ENCODE measurements at regions not wholly inside any gene's neighbourhood (a gene's known extent, or its start where the extent isn't known, plus 50 kb on each side); places are given as distances from the start of the nearest gene placed in this dataset.

GRCh38 chr10:70939441-70940003, 51.2 kb upstream of the PCBD1 start:
- DNase-seq: no peak

DNA sequence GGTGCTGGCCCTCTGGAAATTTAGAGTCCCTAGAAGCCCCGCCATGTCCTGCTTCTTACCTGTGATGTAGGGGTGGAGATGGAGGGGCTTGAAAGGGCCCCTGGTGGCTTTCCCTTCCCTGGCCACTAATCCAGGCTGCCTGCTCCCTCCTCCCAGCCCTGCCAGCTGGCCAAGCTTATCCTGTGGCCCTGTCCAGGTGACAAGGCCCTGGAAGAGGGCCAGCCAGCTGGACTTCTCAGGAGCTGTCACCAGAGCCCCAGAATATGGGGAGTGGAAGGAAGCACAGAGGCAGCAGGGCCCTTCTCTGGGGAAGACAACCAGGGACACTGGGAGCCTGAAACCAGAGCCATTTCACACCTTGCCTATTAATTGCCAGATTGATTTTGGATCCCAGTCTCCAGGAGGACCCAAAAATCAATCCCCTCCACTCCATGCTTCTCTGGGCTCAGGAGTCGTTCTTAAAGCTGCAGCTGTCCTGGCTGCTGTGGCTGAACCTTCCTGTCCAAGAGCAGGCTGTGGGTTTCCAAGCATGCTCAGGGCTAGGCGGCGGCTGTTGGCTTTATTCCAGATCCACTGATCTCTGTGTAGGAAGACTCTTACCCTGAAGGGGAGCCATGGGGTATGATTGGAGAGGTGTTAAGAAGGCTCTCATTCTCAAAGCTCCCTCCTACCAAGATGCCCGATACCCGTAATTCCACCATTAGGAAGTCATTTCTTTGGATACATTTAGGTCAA, 52.6 kb upstream of the PCBD1 start:
- DNase-seq: no peak

DNA sequence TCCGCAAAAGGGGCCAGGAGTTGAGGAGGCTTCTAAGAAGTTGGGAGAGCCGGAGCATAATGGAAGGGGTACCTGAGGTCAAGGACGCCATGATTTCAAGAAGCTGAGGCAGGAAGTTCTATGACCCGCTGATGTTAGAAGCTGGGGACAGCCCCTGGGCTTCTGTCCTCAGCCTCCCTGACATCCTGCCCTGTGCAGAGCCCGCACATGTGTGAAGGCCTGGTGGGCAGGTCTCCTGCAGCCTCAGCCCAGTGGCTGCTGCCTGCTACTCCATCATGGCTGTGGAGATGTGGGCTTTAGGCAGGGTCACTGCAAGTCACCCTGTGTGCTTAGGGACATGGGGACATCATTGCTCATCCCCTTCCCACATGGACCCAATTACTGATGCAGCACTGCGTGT, 53.8 kb upstream of the PCBD1 start:
- no peak for DNase-seq

- no peak for DNase-seq
Observed at GRCh38 chr10:70942725-70943124, 54.4 kb upstream of the PCBD1 start.

GRCh38 chr10:70943249-70943648, 54.9 kb upstream of the PCBD1 start:
- DNase-seq: no peak

- DNase-seq: no peak
Observed at GRCh38 chr10:70943841-70944466, 55.6 kb upstream of the PCBD1 start.

- no peak for DNase-seq
Observed at GRCh38 chr10:70950037-70950436, 61.7 kb upstream of the PCBD1 start.

- no peak for DNase-seq
Observed at GRCh38 chr10:70950801-70951200, 62.4 kb upstream of the PCBD1 start.

GRCh38 chr10:70952401-70952800, 64.0 kb upstream of the PCBD1 start:
- DNase-seq: no peak

GRCh38 chr10:70952921-70953320, 64.6 kb upstream of the PCBD1 start:
- no peak for DNase-seq

GRCh38 chr10:70954381-70955176, 66.2 kb upstream of the PCBD1 start:
- DNase-seq: no peak

DNA sequence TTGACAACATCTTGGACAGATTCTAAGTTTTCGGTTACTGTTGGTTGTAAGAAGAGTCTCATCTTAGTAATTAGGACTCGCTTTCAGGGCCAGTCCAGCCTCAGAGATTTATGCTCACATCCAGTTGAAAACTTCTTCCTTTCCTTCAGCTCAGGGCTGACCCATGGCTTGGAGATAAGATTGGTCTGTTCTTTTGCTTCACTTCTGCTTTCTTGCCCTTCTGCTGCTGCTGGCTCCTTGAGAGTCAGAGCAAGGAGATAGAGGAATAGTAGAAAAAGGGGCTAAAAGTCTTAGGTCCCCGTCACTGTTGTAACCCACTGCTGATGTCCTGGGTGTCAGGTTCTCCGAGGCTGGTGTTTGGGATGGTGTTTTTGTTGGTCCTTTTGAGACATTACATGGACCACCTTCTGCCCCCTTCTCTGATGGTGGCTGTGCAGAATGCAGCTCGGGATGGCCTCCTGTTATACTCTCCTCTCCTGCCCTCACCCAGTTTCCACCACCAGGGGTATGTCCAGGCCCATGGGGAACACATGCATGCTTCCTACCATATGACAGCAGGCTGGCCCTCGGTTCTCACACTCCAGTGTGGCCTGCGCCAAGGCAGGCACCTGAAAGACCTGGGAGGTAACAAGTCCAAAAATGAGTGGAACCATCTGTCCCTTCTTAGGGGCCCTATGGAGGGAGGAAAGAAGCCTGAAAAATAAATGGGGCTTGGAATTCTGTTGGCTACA, 67.8 kb upstream of the PCBD1 start:
- DNase-seq: no peak

- DNase-seq: no peak
Observed at GRCh38 chr10:70958396-70958795, 70.0 kb upstream of the PCBD1 start.

- no peak for DNase-seq
Observed at GRCh38 chr10:70960316-70960715, 72.0 kb upstream of the PCBD1 start.

- DNase-seq: no peak
Observed at GRCh38 chr10:70960783-70961570, 72.6 kb upstream of the PCBD1 start.

DNA sequence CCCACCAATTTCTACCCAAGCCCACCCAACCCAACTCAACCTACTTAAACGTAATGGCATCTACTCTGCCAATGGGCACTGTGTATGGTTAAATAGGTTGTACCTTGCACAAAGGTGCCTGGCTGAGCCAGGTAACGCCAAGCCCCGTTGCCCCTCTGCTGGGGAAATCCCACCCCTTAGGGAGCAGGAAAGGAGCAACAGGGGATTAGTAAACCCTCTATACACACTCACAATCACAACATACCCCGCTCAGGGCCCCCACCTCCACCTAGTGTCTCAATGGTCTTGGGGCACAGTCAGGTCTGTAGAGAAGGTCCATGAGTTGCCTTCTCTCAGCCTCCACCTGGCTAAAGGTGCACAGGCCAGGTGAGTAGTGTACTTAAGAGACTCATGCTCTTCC, 74.3 kb upstream of the PCBD1 start:
- DNase-seq: no peak

- DNase-seq: no peak
Observed at GRCh38 chr10:70963271-70963670, 74.9 kb upstream of the PCBD1 start.

- DNase-seq: no peak
Observed at GRCh38 chr10:70964245-70964644, 75.9 kb upstream of the PCBD1 start.

GRCh38 chr10:70964881-70965280, 76.5 kb upstream of the PCBD1 start:
- no peak for DNase-seq

GRCh38 chr10:70965566-70965965, 77.2 kb upstream of the PCBD1 start:
- DNase-seq: no peak

DNA sequence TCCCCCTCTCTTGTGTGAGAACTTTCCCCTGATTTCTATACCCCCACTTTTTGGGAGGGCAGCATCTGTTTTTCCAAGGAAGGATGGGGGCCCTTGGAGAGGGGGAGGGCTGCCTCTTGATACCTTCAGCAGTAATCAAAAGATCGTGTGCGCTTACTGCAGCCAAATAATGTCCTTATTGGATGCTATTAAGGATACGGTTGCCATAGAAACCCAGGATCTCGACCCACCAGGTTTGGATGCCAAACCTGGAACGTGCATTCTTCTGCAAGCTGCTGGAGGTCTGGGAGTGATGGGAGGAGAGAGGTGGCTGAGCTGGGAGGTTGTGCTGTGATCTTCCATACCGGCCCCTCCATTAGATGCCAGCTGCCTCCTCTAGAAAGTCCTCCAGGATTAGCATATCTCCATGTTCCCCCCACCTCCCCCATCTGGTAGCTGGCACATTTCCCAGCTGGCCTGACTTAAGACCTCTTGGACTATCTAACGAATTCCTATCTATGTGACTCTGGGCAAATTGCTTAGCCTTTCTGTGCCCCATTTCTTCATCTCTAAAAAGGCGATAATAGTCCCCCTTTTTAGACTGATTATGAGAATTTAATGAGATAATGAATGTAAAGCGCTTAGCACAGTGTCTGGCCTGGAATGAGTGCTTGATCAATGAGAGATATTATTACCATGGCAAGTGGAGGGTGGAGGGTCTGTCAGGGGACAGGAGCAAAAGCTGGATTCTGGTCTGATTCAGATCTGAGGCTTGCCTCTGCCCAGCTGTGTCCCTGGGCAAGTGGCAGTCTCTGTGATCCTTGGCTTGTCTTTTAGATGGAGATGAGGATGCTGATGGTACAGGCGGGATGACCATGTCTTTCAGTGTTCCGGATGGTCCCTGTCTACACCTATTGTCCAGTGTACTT, 78.5 kb upstream of the PCBD1 start:
- DNase-seq: no peak

All from activated CD4-positive, alpha-beta T cell treated with anti-CD3 and anti-CD28 coated beads, Interleukin-2, amount 50 U/mL, for 16 hours (primary cell).